Anterior cingulate cortex (tissue), 58 donors: ENCODE measurements at regions not wholly inside any gene's neighbourhood (a gene's known extent, or its start where the extent isn't known, plus 50 kb on each side); places are given as distances from the start of the nearest gene placed in this dataset.
A peak's percentile ranks its signal among the peaks of the same experiment; 100 is the strongest.

Source experiments
- DNase-seq, 58 donors: peaks; one replicate each; lab custom pipeline; 2025; lab: John Stamatoyannopoulos, UW

GRCh38 chr4:1589098-1589497, 95.0 kb downstream of the FAM53A start:
- no peak for DNase-seq

GRCh38 chr4:1588306-1588705, 95.8 kb downstream of the FAM53A start:
- no peak for DNase-seq

GRCh38 chr4:1584498-1584897, 99.6 kb downstream of the FAM53A start:
- DNase-seq, result no peak

GRCh38 chr4:1583859-1584258, 100.3 kb downstream of the FAM53A start:
- DNase-seq, result no peak

GRCh38 chr4:1583051-1583785, 100.9 kb downstream of the FAM53A start:
- DNase-seq, result no peak

GRCh38 chr4:1582227-1582626, 101.9 kb downstream of the FAM53A start:
- DNase-seq, result no peak

GRCh38 chr4:1581164-1581894, 102.8 kb downstream of the FAM53A start:
- DNase-seq, result peak in 26 of 58 donors; percentile 4 to 61 (median 30)

GRCh38 chr4:1580692-1581012, 103.5 kb downstream of the FAM53A start:
- peak in 4 of 58 donors; percentile 17 to 63 (median 32) for DNase-seq

GRCh38 chr4:1579901-1580691, 104.0 kb downstream of the FAM53A start:
- peak in 29 of 58 donors; percentile 2 to 77 (median 29) for DNase-seq

GRCh38 chr4:1579001-1579900, 104.9 kb downstream of the FAM53A start:
- DNase-seq, result peak in 10 of 58 donors; percentile 6 to 44 (median 27)

GRCh38 chr4:1578251-1578773, 105.8 kb downstream of the FAM53A start:
- no peak for DNase-seq

- peak in 1 of 58 donors; percentile 14 for DNase-seq
These were observed 106.3 kb downstream of the FAM53A start for GRCh38 chr4:1577822-1578217.

- DNase-seq, result no peak
These were observed 106.9 kb downstream of the FAM53A start for GRCh38 chr4:1576961-1577821.

GRCh38 chr4:1576304-1576960, 107.7 kb downstream of the FAM53A start:
- DNase-seq, result no peak

- no peak for DNase-seq
These were observed 108.5 kb downstream of the FAM53A start for GRCh38 chr4:1575418-1576303.

GRCh38 chr4:1574601-1575417, 109.3 kb downstream of the FAM53A start:
- DNase-seq, result no peak
